Islet precursor cell (in vitro differentiated cells): ENCODE measurements at regions not wholly inside any gene's neighbourhood (a gene's known extent, or its start where the extent isn't known, plus 50 kb on each side); places are given as distances from the start of the nearest gene placed in this dataset.
"Not testable (repeated sequence)": the region's sequence is repeated elsewhere in the genome, so short reads cannot be mapped to it uniquely, and the experiment has no call there.

Experiments used
- DNase-seq: peaks from one replicate; pipeline ENCODE4 v3.0.0-alpha.2; 2018

- no peak for DNase-seq
Measured at GRCh38 chr21:29396951-29397455, 98.3 kb downstream of the BACH1 start.

GRCh38 chr21:29403301-29403700, 104.6 kb downstream of the BACH1 start:
- DNase-seq, result no peak

GRCh38 chr21:29403922-29404538, 105.3 kb downstream of the BACH1 start:
- DNase-seq, result no peak

- no peak for DNase-seq
Measured at GRCh38 chr21:29405503-29406122, 106.9 kb downstream of the BACH1 start.

GRCh38 chr21:29406385-29406784, 107.7 kb downstream of the BACH1 start:
- no peak for DNase-seq

GRCh38 chr21:29407571-29407970, 108.8 kb downstream of the BACH1 start:
- peak; percentile 56 for DNase-seq

GRCh38 chr21:29413683-29414082, 115.0 kb downstream of the BACH1 start:
- DNase-seq, result no peak

GRCh38 chr21:29416268-29416667, 117.5 kb downstream of the BACH1 start:
- DNase-seq, result no peak

- DNase-seq, result no peak
Measured at GRCh38 chr21:29418813-29419212, 120.1 kb downstream of the BACH1 start.

- no peak for DNase-seq
Measured at GRCh38 chr21:29419422-29419821, 120.7 kb downstream of the BACH1 start.

GRCh38 chr21:29423099-29423870, 124.6 kb downstream of the BACH1 start:
- DNase-seq, result no peak

- DNase-seq, result no peak
Measured at GRCh38 chr21:29424728-29425127, 126.0 kb downstream of the BACH1 start.

GRCh38 chr21:29429218-29429617, 130.5 kb downstream of the BACH1 start:
- DNase-seq, result no peak

- DNase-seq, result no peak
Measured at GRCh38 chr21:29430030-29430429, 131.3 kb downstream of the BACH1 start.

GRCh38 chr21:29430576-29430975, 131.9 kb downstream of the BACH1 start:
- DNase-seq, result no peak

GRCh38 chr21:29431178-29431577, 132.5 kb downstream of the BACH1 start:
- DNase-seq, result no peak

GRCh38 chr21:29431680-29432079, 133.0 kb downstream of the BACH1 start:
- DNase-seq, result no peak

GRCh38 chr21:29433366-29434059, 134.8 kb downstream of the BACH1 start:
- DNase-seq, result no peak

GRCh38 chr21:29434081-29434480, 135.4 kb downstream of the BACH1 start:
- DNase-seq, result no peak

- not testable (repeated sequence) for DNase-seq
Measured at GRCh38 chr21:29434982-29435381, 136.3 kb downstream of the BACH1 start.

- no peak for DNase-seq
Measured at GRCh38 chr21:29436143-29436542, 137.4 kb downstream of the BACH1 start.

- DNase-seq, result no peak
Measured at GRCh38 chr21:29436650-29437049, 137.9 kb downstream of the BACH1 start.

- no peak for DNase-seq
Measured at GRCh38 chr21:29441651-29442050, 142.9 kb downstream of the BACH1 start.
